GM20000 (cell line): ENCODE measurements at regions not wholly inside any gene's neighbourhood (a gene's known extent, or its start where the extent isn't known, plus 50 kb on each side); places are given as distances from the start of the nearest gene placed in this dataset.

Experiments
- DNase-seq: peaks from one replicate; pipeline ENCODE4 v3.0.0; 2012; ENCODE audit warnings: low spot score
- CTCF ChIP-seq: IDR thresholded peaks from 2 replicates; pipeline ENCODE4 v1.5.1; 2012; ENCODE audit warnings: mild to moderate bottlenecking, control low read depth; ENCODE audit errors: extremely low read depth, missing control alignments

GRCh38 chr1:10848109-10848684 lies 51.8 kb upstream of the CASZ1 start:
- DNase-seq: no peak
- no peak for TF ChIP-seq CTCF

- TF ChIP-seq CTCF: no peak
- DNase-seq: no peak
These were observed 53.6 kb upstream of the CASZ1 start for GRCh38 chr1:10850026-10850425.

- TF ChIP-seq CTCF: no peak
- DNase-seq: no peak
These were observed 54.9 kb upstream of the CASZ1 start for GRCh38 chr1:10851024-10852013.

GRCh38 chr1:10852018-10852417 lies 55.6 kb upstream of the CASZ1 start:
- TF ChIP-seq CTCF: no peak
- DNase-seq: no peak

GRCh38 chr1:10852486-10852885 lies 56.0 kb upstream of the CASZ1 start:
- no peak for DNase-seq

GRCh38 chr1:10852998-10853520 lies 56.6 kb upstream of the CASZ1 start:
- no peak for DNase-seq
- no peak for TF ChIP-seq CTCF

More at GRCh38 chr1:10852486-10852885, 56.0 kb upstream of the CASZ1 start:
- no peak for TF ChIP-seq CTCF

GRCh38 chr1:10853701-10854100 lies 57.3 kb upstream of the CASZ1 start:
- no peak for TF ChIP-seq CTCF
- no peak for DNase-seq
